ENCODE measurements at regions not wholly inside any gene's neighbourhood (a gene's known extent, or its start where the extent isn't known, plus 50 kb on each side); places are given as distances from the start of the nearest gene placed in this dataset.

DNA sequence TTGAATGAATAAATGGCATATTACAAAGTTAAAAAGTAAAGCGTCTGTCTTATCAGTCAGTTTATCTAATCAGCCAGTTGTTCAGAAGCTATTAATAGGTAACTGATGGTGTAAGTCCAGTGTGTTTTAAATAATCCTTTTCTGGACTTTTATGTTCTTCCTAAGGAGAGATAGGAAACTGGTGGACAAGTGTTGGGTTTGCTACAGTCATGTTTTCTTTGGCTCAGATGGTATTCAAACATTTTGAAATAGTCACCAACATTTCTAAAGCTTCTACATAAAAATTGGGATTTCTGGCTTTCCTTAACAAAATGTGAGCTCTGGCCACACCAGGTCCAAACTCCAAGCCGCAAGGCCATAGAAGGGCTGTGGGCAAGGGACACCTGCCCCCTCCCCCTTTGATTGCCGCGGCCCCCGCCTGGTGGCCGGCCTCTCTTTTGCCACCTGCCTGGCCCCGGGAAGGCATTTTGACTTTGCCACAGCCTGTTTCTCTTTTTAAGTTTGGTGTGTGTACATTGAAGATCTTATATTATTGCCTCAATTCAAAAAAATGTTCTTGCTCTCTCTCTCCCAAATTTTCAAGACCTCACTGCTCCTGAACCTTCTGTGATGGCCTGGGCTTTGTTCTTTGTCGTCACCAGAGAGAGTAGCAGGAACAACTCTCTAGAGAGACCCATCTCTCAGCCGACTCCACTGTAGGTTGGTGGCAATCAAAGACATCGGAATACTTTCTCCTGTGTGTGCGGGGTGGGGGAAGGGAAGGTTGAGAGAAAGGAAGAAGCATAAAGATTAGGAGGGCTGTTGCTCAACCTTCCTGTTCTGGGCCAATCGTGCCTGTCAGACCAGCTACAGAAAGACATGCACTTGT is 84.0 kb upstream of the ZNF217 start:
- 39 to 54% (median 42%) methylated on average over 12 of the region's 12 CpGs for WGBS, 5 donors
- Histone ChIP-seq H3K4me1 (peaks cover 4 to 47% (median 24%) of the 10 kb centered on the region in 6 donors), H3K9me3 (no peaks in the 10 kb centered on the region), H3K36me3 (no peaks in the 10 kb centered on the region), H3K27ac (peak overlapping the region in 7 of 8 donors; percentile 33 to 82 (median 55)), H3K27me3 (replicated peaks in 1 of 7) (no peaks in the 10 kb centered on the region), H3K4me3 (peak overlapping the region in 1 of 8 donors; percentile 25)
- TF ChIP-seq POLR2A (IDR thresholded peaks at IDR 0.05) (no peak), POLR2AphosphoS5 (IDR thresholded peaks at IDR 0.05) (no peak)
- TF ChIP-seq, protein P1, sequence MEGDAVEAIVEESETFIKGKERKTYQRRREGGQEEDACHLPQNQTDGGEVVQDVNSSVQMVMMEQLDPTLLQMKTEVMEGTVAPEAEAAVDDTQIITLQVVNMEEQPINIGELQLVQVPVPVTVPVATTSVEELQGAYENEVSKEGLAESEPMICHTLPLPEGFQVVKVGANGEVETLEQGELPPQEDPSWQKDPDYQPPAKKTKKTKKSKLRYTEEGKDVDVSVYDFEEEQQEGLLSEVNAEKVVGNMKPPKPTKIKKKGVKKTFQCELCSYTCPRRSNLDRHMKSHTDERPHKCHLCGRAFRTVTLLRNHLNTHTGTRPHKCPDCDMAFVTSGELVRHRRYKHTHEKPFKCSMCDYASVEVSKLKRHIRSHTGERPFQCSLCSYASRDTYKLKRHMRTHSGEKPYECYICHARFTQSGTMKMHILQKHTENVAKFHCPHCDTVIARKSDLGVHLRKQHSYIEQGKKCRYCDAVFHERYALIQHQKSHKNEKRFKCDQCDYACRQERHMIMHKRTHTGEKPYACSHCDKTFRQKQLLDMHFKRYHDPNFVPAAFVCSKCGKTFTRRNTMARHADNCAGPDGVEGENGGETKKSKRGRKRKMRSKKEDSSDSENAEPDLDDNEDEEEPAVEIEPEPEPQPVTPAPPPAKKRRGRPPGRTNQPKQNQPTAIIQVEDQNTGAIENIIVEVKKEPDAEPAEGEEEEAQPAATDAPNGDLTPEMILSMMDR (IDR thresholded peaks at IDR 0.05 in 8 of 11, conservative IDR thresholded peaks at IDR 0.05 in 3 of 11), result no peak
- no peak for DNase-seq
- intact Hi-C loops (cut with DNase I; ENCODE audit: low total_unique reads), result no loop called here

DNA sequence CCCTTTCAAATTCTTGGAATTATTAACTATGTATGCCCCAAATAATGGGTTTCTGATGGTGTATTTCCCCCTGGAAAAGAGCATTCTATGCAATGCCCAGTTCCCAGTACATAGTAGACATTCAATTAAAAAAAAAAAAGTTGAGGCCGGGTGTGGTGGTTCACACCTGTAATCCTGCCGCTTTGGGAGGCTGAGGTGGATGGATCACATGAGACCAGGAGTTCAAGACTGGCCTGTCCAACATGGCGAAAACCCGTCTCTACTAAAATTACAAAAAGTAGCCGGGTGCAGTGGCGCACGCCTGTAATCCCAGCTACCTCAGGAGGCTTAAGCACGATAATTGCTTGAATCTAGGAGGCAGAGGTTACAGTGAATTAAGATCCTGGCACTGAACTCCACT is 83.3 kb upstream of the ZNF217 start:
- no peak overlapping the region for H3K4me3 ChIP-seq
- TF ChIP-seq POLR2A (IDR thresholded peaks at IDR 0.05) (no peak), POLR2AphosphoS5 (IDR thresholded peaks at IDR 0.05) (no peak)
- TF ChIP-seq, protein P1 (IDR thresholded peaks at IDR 0.05 in 8 of 11, conservative IDR thresholded peaks at IDR 0.05 in 3 of 11), result no peak
- H3K27me3 ChIP-seq (replicated peaks in 1 of 7), result no peaks in the 10 kb centered on the region
- no peak overlapping the region for H3K27ac ChIP-seq
- intact Hi-C loops (cut with DNase I; ENCODE audit: low total_unique reads), result no loop called here
- peaks cover 4 to 45% (median 23%) of the 10 kb centered on the region in 6 donors for H3K4me1 ChIP-seq
- H3K9me3 ChIP-seq, result no peaks in the 10 kb centered on the region
- no peaks in the 10 kb centered on the region for H3K36me3 ChIP-seq
- 91 to 99% (median 98%) methylated on average over 8 of the region's 8 CpGs for WGBS, 5 donors
- no peak for DNase-seq

DNA sequence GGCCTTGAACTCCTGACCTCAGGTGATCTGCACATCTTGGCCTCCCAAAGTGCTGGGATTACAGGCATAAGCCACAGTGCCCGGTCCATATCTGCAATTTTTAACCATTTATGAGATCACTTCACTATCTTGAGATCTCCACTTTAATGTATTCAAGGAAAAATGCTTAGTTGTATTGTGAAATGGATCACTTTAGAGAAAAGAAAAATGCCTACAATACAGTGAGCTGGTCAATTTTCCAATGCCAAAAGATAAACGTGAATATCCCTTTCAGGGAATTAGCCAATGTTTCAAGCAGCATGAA is 82.8 kb upstream of the ZNF217 start:
- 82 to 90% (median 86%) methylated on average over 2 of the region's 2 CpGs for WGBS, 5 donors
- no peaks in the 10 kb centered on the region for H3K36me3 ChIP-seq
- no peaks in the 10 kb centered on the region for H3K9me3 ChIP-seq
- no peaks in the 10 kb centered on the region for H3K27me3 ChIP-seq (replicated peaks in 1 of 7)
- peaks cover 4 to 40% (median 20%) of the 10 kb centered on the region in 6 donors for H3K4me1 ChIP-seq
- no peak for DNase-seq
- no peak for TF ChIP-seq POLR2A (IDR thresholded peaks at IDR 0.05)
- no peak overlapping the region for H3K27ac ChIP-seq
- H3K4me3 ChIP-seq, result no peak overlapping the region
- intact Hi-C loops (cut with DNase I; ENCODE audit: low total_unique reads), result no loop called here

DNA sequence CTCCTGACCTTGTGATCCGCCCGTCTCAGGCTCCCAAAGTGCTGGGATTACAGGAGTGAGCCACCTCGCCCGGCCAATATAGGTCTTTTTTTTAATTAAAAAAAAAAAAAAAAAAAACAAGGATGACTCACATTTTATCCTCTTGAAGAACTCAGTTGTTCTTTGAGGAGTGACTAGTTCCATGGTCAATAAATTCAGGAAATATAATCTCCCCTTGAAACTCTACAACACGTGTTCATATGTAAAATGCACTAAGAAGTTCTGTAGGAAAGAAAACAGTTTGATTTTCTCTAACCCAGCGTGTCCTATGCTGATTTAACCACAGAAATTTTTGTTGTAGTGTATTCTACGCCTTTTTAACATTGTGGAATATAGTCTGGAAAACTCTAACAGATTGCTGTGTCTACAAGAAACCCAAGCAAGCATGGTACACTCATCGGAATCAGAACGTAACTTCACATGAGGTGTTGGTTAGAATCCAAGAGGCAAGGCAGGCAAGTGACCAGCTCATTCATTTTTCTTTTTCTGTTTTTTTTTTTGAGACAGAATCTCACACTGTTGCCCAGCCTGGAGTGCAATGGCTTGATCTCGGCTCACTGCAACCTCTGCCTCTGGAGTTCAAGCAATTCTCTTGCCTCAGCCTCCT is 79.0 kb upstream of the ZNF217 start:
- H3K9me3 ChIP-seq, result no peaks in the 10 kb centered on the region
- H3K4me1 ChIP-seq, result peaks cover 0 to 4% (median 2%) of the 10 kb centered on the region in 6 donors
- DNase-seq, result no peak
- H3K27me3 ChIP-seq (replicated peaks in 1 of 7), result no peaks in the 10 kb centered on the region
- WGBS, 5 donors, result 84 to 96% (median 94%) methylated on average over 6 to 10 of the region's 10 CpGs
- intact Hi-C loops (cut with DNase I; ENCODE audit: low total_unique reads), result no loop called here
- no peaks in the 10 kb centered on the region for H3K36me3 ChIP-seq
- no peak overlapping the region for H3K4me3 ChIP-seq
- H3K27ac ChIP-seq, result no peak overlapping the region
- TF ChIP-seq POLR2AphosphoS5 (IDR thresholded peaks at IDR 0.05) (no peak), POLR2A (IDR thresholded peaks at IDR 0.05) (no peak)
- TF ChIP-seq, protein P1 (IDR thresholded peaks at IDR 0.05 in 8 of 11, conservative IDR thresholded peaks at IDR 0.05 in 3 of 11), result no peak

All from spleen (tissue), 11 donors.